ENCODE measurements at regions not wholly inside any gene's neighbourhood (a gene's known extent, or its start where the extent isn't known, plus 50 kb on each side); places are given as distances from the start of the nearest gene placed in this dataset.

DNA sequence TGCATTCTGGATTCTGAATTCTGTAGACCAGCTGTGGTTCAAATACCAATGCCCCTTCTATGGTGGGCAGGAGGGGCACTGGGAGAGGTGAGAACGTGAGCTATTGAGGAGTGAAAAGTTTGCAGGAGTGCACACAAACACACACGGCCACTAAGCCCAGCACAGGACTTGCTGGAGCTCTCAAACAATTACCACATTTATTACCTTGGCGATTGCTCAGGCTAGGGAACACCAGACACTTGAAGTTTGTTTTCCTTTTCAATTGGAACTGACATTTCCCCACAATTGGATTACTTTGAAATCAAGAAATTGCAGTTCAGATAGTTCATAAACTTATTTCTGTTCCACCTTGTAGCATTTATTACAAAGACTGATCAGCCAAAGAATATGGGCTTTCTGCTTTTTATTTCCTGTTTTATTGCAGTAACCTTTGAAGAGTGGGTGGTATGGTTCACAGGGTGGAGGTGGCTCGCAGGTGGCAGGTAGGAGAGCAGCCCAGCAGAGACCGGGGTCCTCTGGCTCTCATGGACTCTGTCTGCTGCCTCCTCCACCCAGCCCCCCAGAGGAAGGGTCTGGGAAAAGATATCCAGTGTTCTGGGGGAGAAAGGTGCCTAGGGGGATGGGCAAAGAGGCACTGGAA, 429.8 kb upstream of the CCDC196 start:
- Histone ChIP-seq H3K4me1 (ENCODE audit: control insufficient read depth, low read depth, low read length) (no peaks in the 10 kb centered on the region), H3K56ac (ENCODE audit: low read length) (no peak overlapping the region), H3K36me3 (ENCODE audit: control insufficient read depth, insufficient read depth, low read length) (no peaks in the 10 kb centered on the region), H4K8ac (ENCODE audit: low read depth, low read length) (no peak overlapping the region), H2BK120ac (ENCODE audit: low read depth, low read length) (no peak overlapping the region), H3K4ac (ENCODE audit: low read depth, low read length) (no peak overlapping the region), H3K79me1 (ENCODE audit: low read length) (no peaks in the 10 kb centered on the region), H4K5ac (ENCODE audit: low read length) (no peak overlapping the region), H3K4me3 (ENCODE audit: low read length) (no peak overlapping the region), H3K9ac (ENCODE audit: low read length) (no peak overlapping the region), H3K23ac (ENCODE audit: low read length) (no peak overlapping the region), H2BK15ac (replicated peaks; ENCODE audit: low read depth) (no peak overlapping the region), H3K27ac (ENCODE audit: low read depth, low read length) (no peak overlapping the region), H3K79me2 (ENCODE audit: control insufficient read depth, insufficient read depth, low read length) (no peaks in the 10 kb centered on the region), H3K18ac (ENCODE audit: low read length) (no peak overlapping the region), H3K27me3 (ENCODE audit: insufficient read depth, low read length, poor library complexity) (no peaks in the 10 kb centered on the region), H2BK5ac (ENCODE audit: low read length) (no peak overlapping the region), H2AK5ac (ENCODE audit: low read length) (no peak overlapping the region), H3K4me2 (ENCODE audit: low read length) (no peak overlapping the region)
- no peak for DNase-seq
- no CpG with 5 or more reads among the region's 5 CpGs for WGBS (ENCODE audit: extremely low coverage, insufficient coverage, low lambda C conversion rate)

GRCh38 chr14:66056926-66057552, 429.1 kb upstream of the CCDC196 start:
- no CpG with 5 or more reads among the region's 1 CpG for WGBS (ENCODE audit: extremely low coverage, insufficient coverage, low lambda C conversion rate)
- no peaks in the 10 kb centered on the region for H3K27me3 ChIP-seq (ENCODE audit: insufficient read depth, low read length, poor library complexity)
- H3K4me2 ChIP-seq (ENCODE audit: low read length), result no peak overlapping the region

DNA sequence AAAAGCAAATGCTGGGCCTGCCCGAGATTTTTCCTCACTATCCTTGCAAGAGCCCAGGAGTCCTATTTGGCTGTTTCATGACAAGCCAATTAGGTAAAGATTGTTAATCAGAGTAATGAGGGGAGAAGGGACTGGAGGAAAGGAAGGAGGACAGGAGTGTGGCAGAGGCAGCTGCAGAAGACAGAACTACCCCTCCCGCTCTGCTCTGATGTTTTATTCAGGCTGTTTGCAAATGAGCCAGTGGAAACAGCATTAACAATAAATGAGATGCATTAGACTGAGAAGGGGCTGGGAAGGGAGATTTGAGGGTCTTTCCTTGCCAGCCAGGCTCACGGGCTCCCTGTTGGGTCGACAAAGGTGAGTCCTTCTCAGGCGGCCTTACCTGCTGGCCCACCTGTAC, 421.0 kb upstream of the CCDC196 start:
- H3K79me2 ChIP-seq (ENCODE audit: control insufficient read depth, insufficient read depth, low read length), result no peaks in the 10 kb centered on the region
- no peak for DNase-seq
- H3K27me3 ChIP-seq (ENCODE audit: insufficient read depth, low read length, poor library complexity), result no peaks in the 10 kb centered on the region
- no peak overlapping the region for H2AK5ac ChIP-seq (ENCODE audit: low read length)
- H3K4me1 ChIP-seq (ENCODE audit: control insufficient read depth, low read depth, low read length), result peaks cover 4% of the 10 kb centered on the region
- H3K18ac ChIP-seq (ENCODE audit: low read length), result no peak overlapping the region
- H3K79me1 ChIP-seq (ENCODE audit: low read length), result no peaks in the 10 kb centered on the region
- no CpG with 5 or more reads among the region's 5 CpGs for WGBS (ENCODE audit: extremely low coverage, insufficient coverage, low lambda C conversion rate)
- H3K27ac ChIP-seq (ENCODE audit: low read depth, low read length), result no peak overlapping the region
- no peak overlapping the region for H3K23ac ChIP-seq (ENCODE audit: low read length)
- H2BK120ac ChIP-seq (ENCODE audit: low read depth, low read length), result no peak overlapping the region
- no peak overlapping the region for H3K4me2 ChIP-seq (ENCODE audit: low read length)
- H3K36me3 ChIP-seq (ENCODE audit: control insufficient read depth, insufficient read depth, low read length), result no peaks in the 10 kb centered on the region
- no peak overlapping the region for H3K4ac ChIP-seq (ENCODE audit: low read depth, low read length)
- no peak overlapping the region for H2BK15ac ChIP-seq (replicated peaks; ENCODE audit: low read depth)
- H4K5ac ChIP-seq (ENCODE audit: low read length), result no peak overlapping the region
- no peak overlapping the region for H3K4me3 ChIP-seq (ENCODE audit: low read length)
- no peak overlapping the region for H4K8ac ChIP-seq (ENCODE audit: low read depth, low read length)
- no peak overlapping the region for H3K9ac ChIP-seq (ENCODE audit: low read length)
- no peak overlapping the region for H2BK5ac ChIP-seq (ENCODE audit: low read length)
- no peak overlapping the region for H3K56ac ChIP-seq (ENCODE audit: low read length)

More at GRCh38 chr14:66056926-66057552, 429.1 kb upstream of the CCDC196 start:
- no peak overlapping the region for H2BK5ac ChIP-seq (ENCODE audit: low read length)
- H2BK15ac ChIP-seq (replicated peaks; ENCODE audit: low read depth), result no peak overlapping the region
- no peak overlapping the region for H3K27ac ChIP-seq (ENCODE audit: low read depth, low read length)
- H4K5ac ChIP-seq (ENCODE audit: low read length), result no peak overlapping the region
- no peak overlapping the region for H3K9ac ChIP-seq (ENCODE audit: low read length)
- H2AK5ac ChIP-seq (ENCODE audit: low read length), result no peak overlapping the region
- DNase-seq, result no peak
- H3K4me1 ChIP-seq (ENCODE audit: control insufficient read depth, low read depth, low read length), result no peaks in the 10 kb centered on the region
- no peak overlapping the region for H3K4me3 ChIP-seq (ENCODE audit: low read length)
- H4K8ac ChIP-seq (ENCODE audit: low read depth, low read length), result no peak overlapping the region
- no peak overlapping the region for H3K4ac ChIP-seq (ENCODE audit: low read depth, low read length)
- no peaks in the 10 kb centered on the region for H3K36me3 ChIP-seq (ENCODE audit: control insufficient read depth, insufficient read depth, low read length)
- H3K79me2 ChIP-seq (ENCODE audit: control insufficient read depth, insufficient read depth, low read length), result no peaks in the 10 kb centered on the region
- H2BK120ac ChIP-seq (ENCODE audit: low read depth, low read length), result no peak overlapping the region
- no peak overlapping the region for H3K23ac ChIP-seq (ENCODE audit: low read length)
- H3K18ac ChIP-seq (ENCODE audit: low read length), result peak overlapping the region; percentile 57
- no peak overlapping the region for H3K56ac ChIP-seq (ENCODE audit: low read length)
- no peaks in the 10 kb centered on the region for H3K79me1 ChIP-seq (ENCODE audit: low read length)

GRCh38 chr14:66066981-66067776, 419.0 kb upstream of the CCDC196 start:
- H2AK5ac ChIP-seq (ENCODE audit: low read length), result no peak overlapping the region
- WGBS (ENCODE audit: extremely low coverage, insufficient coverage, low lambda C conversion rate), result no CpG with 5 or more reads among the region's 9 CpGs
- no peak overlapping the region for H4K8ac ChIP-seq (ENCODE audit: low read depth, low read length)
- no peaks in the 10 kb centered on the region for H3K79me2 ChIP-seq (ENCODE audit: control insufficient read depth, insufficient read depth, low read length)
- no peak overlapping the region for H3K18ac ChIP-seq (ENCODE audit: low read length)
- H3K27ac ChIP-seq (ENCODE audit: low read depth, low read length), result no peak overlapping the region
- no peak overlapping the region for H2BK5ac ChIP-seq (ENCODE audit: low read length)
- H3K79me1 ChIP-seq (ENCODE audit: low read length), result no peaks in the 10 kb centered on the region
- no peak overlapping the region for H2BK120ac ChIP-seq (ENCODE audit: low read depth, low read length)
- H3K27me3 ChIP-seq (ENCODE audit: insufficient read depth, low read length, poor library complexity), result no peaks in the 10 kb centered on the region
- H3K36me3 ChIP-seq (ENCODE audit: control insufficient read depth, insufficient read depth, low read length), result no peaks in the 10 kb centered on the region
- no peak overlapping the region for H3K23ac ChIP-seq (ENCODE audit: low read length)
- no peak overlapping the region for H4K5ac ChIP-seq (ENCODE audit: low read length)
- H3K9ac ChIP-seq (ENCODE audit: low read length), result no peak overlapping the region
- no peak overlapping the region for H3K56ac ChIP-seq (ENCODE audit: low read length)
- H3K4ac ChIP-seq (ENCODE audit: low read depth, low read length), result no peak overlapping the region
- H3K4me3 ChIP-seq (ENCODE audit: low read length), result no peak overlapping the region
- no peak overlapping the region for H2BK15ac ChIP-seq (replicated peaks; ENCODE audit: low read depth)
- no peak for DNase-seq
- no peak overlapping the region for H3K4me2 ChIP-seq (ENCODE audit: low read length)
- peaks cover 4% of the 10 kb centered on the region for H3K4me1 ChIP-seq (ENCODE audit: control insufficient read depth, low read depth, low read length)

GRCh38 chr14:66069036-66069435, 417.1 kb upstream of the CCDC196 start:
- no peak overlapping the region for H4K5ac ChIP-seq (ENCODE audit: low read length)
- no CpG with 5 or more reads among the region's 2 CpGs for WGBS (ENCODE audit: extremely low coverage, insufficient coverage, low lambda C conversion rate)
- H3K9ac ChIP-seq (ENCODE audit: low read length), result no peak overlapping the region
- no peaks in the 10 kb centered on the region for H3K27me3 ChIP-seq (ENCODE audit: insufficient read depth, low read length, poor library complexity)
- H2BK120ac ChIP-seq (ENCODE audit: low read depth, low read length), result no peak overlapping the region
- no peak overlapping the region for H3K23ac ChIP-seq (ENCODE audit: low read length)
- no peak overlapping the region for H2AK5ac ChIP-seq (ENCODE audit: low read length)
- no peak overlapping the region for H3K18ac ChIP-seq (ENCODE audit: low read length)
- H3K4ac ChIP-seq (ENCODE audit: low read depth, low read length), result no peak overlapping the region
- no peak overlapping the region for H3K4me3 ChIP-seq (ENCODE audit: low read length)
- no peak overlapping the region for H2BK5ac ChIP-seq (ENCODE audit: low read length)
- H3K79me2 ChIP-seq (ENCODE audit: control insufficient read depth, insufficient read depth, low read length), result no peaks in the 10 kb centered on the region
- H3K27ac ChIP-seq (ENCODE audit: low read depth, low read length), result no peak overlapping the region
- no peak overlapping the region for H3K56ac ChIP-seq (ENCODE audit: low read length)
- no peaks in the 10 kb centered on the region for H3K36me3 ChIP-seq (ENCODE audit: control insufficient read depth, insufficient read depth, low read length)
- no peak overlapping the region for H4K8ac ChIP-seq (ENCODE audit: low read depth, low read length)
- peak; percentile 50 for DNase-seq
- H3K4me2 ChIP-seq (ENCODE audit: low read length), result no peak overlapping the region
- no peak overlapping the region for H2BK15ac ChIP-seq (replicated peaks; ENCODE audit: low read depth)
- H3K79me1 ChIP-seq (ENCODE audit: low read length), result no peaks in the 10 kb centered on the region
- peaks cover 4% of the 10 kb centered on the region for H3K4me1 ChIP-seq (ENCODE audit: control insufficient read depth, low read depth, low read length)

Data from mesendoderm (in vitro differentiated cells).